CD8-positive, alpha-beta memory T cell (primary cell): ENCODE measurements at regions not wholly inside any gene's neighbourhood (a gene's known extent, or its start where the extent isn't known, plus 50 kb on each side); places are given as distances from the start of the nearest gene placed in this dataset.

ENCODE experiments used
- CTCF ChIA-PET: fragments of 350-600 bp; sonication (Branson Sonifier 250); formaldehyde crosslinking; loops from one replicate; lab custom pipeline; 2021; ENCODE audit warnings: antibody characterized with exemption; lab: Charles Lee
- POLR2A ChIA-PET: fragments of 350-600 bp; sonication (Branson Sonifier 250); formaldehyde crosslinking; loops from one replicate; lab custom pipeline; 2021; ENCODE audit warnings: antibody characterized with exemption; lab: Charles Lee
- DNase-seq, 5 donors: peaks; one replicate each; pipeline versions ENCODE4 v3.0.0 to v3.0.0-alpha.2; 2020 to 2022; ENCODE audit warnings: mixed read lengths in 1 of 5
- H3K27ac ChIP-seq: one replicate; pipeline ENCODE4 v1.7.0; 2013; ENCODE audit warnings: low read depth, mild to moderate bottlenecking, low read length, moderate library complexity
- H3K27me3 ChIP-seq: 2 replicates; pipeline ENCODE4 v1.7.0; 2013; ENCODE audit warnings: low read length, mild to moderate bottlenecking; ENCODE audit not compliant: insufficient read depth, poor library complexity, severe bottlenecking
- H3K36me3 ChIP-seq: 2 replicates; pipeline ENCODE4 v1.7.0; 2013; ENCODE audit warnings: mild to moderate bottlenecking, low read length, moderate library complexity; ENCODE audit not compliant: insufficient read depth
- H3K4me1 ChIP-seq: 2 replicates; pipeline ENCODE4 v1.7.0; 2013; ENCODE audit warnings: mild to moderate bottlenecking, low read length, moderate library complexity; ENCODE audit not compliant: insufficient read depth
- H3K4me3 ChIP-seq: 2 replicates; pipeline ENCODE4 v1.7.0; 2013; ENCODE audit warnings: mild to moderate bottlenecking, low read length
- H3K9me3 ChIP-seq: 2 replicates; pipeline ENCODE4 v1.7.0; 2013; ENCODE audit warnings: mild to moderate bottlenecking, low read length
- H3K27ac Mint-ChIP-seq, 8 donors: one replicate each; pipeline ENCODE4 v1.8.0; 2020 to 2021; ENCODE audit warnings: mixed read lengths in 8 of 8, mild to moderate bottlenecking in 6 of 8, inconsistent platforms in 3 of 8, moderate library complexity in 3 of 8
- H3K27me3 Mint-ChIP-seq, 2 donors: one replicate each; pipeline ENCODE4 v1.8.0; 2020 to 2021; ENCODE audit warnings: mixed read lengths in 2 of 2, mild to moderate bottlenecking in 1 of 2, moderate library complexity in 1 of 2
- H3K36me3 Mint-ChIP-seq, 3 donors: one replicate each; pipeline ENCODE4 v1.8.0; 2020 to 2021; ENCODE audit warnings: mixed read lengths in 3 of 3, inconsistent platforms in 1 of 3, mild to moderate bottlenecking in 1 of 3
- H3K4me1 Mint-ChIP-seq, 3 donors: one replicate each; pipeline ENCODE4 v1.8.0; 2020 to 2021; ENCODE audit warnings: mixed read lengths in 3 of 3, inconsistent platforms in 1 of 3, mild to moderate bottlenecking in 1 of 3
- H3K4me3 Mint-ChIP-seq, 7 donors: one replicate each; pipeline ENCODE4 v1.8.0; 2020 to 2021; ENCODE audit warnings: mixed read lengths in 7 of 7, mild to moderate bottlenecking in 6 of 7, moderate library complexity in 4 of 7, inconsistent platforms in 2 of 7
- H3K9me3 Mint-ChIP-seq, 5 donors: one replicate each; pipeline ENCODE4 v1.8.0; 2020 to 2022; ENCODE audit warnings: mixed read lengths in 5 of 5, mild to moderate bottlenecking in 3 of 5, moderate library complexity in 2 of 5, inconsistent platforms in 1 of 5

DNA sequence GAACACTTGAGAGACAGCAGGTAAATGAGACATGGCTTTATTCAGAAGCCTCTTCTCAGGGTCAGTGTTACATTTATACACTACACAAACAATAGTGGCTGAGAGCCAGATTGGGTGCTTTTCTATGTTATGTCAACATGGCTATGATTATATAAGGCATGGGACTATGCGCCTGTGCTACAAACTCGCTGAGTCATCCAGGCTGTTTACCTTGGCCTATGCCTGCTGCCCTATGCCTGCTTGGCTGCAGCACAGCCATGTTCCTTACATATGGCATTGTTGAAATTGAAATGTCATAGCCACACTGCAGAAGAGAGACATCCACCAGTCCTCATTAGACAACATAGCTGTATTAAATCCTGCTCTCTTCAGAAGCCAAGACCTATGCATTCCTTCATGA, 236.3 kb upstream of the NWD2 start:
- H3K4me1 Mint-ChIP-seq = no peaks in the 10 kb centered on the region
- Histone ChIP-seq H3K9me3 (no peaks in the 10 kb centered on the region), H3K4me1 (no peaks in the 10 kb centered on the region), H3K27me3 (no peaks in the 10 kb centered on the region), H3K36me3 (no peaks in the 10 kb centered on the region), H3K4me3 (no peak overlapping the region), H3K27ac (no peak overlapping the region)
- H3K4me3 Mint-ChIP-seq = no peak overlapping the region
- no peak for DNase-seq
- H3K36me3 Mint-ChIP-seq = no peaks in the 10 kb centered on the region
- H3K27ac Mint-ChIP-seq = no peak overlapping the region
- ChIA-PET CTCF (no interaction called here), POLR2A (no interaction called here)
- no peaks in the 10 kb centered on the region for H3K27me3 Mint-ChIP-seq
- peaks cover 0 to 19% (median 8%) of the 10 kb centered on the region in 5 donors for H3K9me3 Mint-ChIP-seq

DNA sequence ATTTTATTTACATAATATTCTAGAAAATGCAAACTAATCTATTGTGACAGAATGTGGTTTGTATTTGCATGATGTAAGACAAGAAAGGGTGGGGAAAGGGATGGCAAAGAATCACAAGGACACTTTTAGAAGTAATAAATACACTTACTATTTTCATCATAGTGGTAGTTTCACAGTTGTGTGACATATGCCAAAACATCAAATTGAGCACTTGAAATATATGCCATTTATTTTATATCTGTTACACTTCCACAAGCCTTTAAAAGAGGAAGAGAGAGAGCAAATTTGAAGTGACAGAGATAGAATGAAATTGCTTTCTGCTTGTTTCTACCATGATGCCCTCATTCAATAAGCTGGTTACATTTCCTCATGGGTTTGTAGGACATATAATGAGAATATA, 230.0 kb upstream of the NWD2 start:
- no peak overlapping the region for H3K27ac Mint-ChIP-seq
- DNase-seq = no peak
- H3K9me3 ChIP-seq = no peaks in the 10 kb centered on the region
- no peaks in the 10 kb centered on the region for H3K36me3 ChIP-seq
- no peaks in the 10 kb centered on the region for H3K36me3 Mint-ChIP-seq
- peaks cover 0 to 2% of the 10 kb centered on the region in 2 donors for H3K27me3 Mint-ChIP-seq
- no peaks in the 10 kb centered on the region for H3K4me1 ChIP-seq
- H3K4me3 ChIP-seq = no peak overlapping the region
- H3K27ac ChIP-seq = no peak overlapping the region
- ChIA-PET CTCF (no interaction called here), POLR2A (no interaction called here)
- no peak overlapping the region for H3K4me3 Mint-ChIP-seq
- no peaks in the 10 kb centered on the region for H3K4me1 Mint-ChIP-seq
- H3K9me3 Mint-ChIP-seq = peaks cover 0 to 13% (median 4%) of the 10 kb centered on the region in 5 donors
- H3K27me3 ChIP-seq = no peaks in the 10 kb centered on the region

GRCh38 chr4:37015391-37015790, 229.2 kb upstream of the NWD2 start:
- POLR2A ChIA-PET = no interaction called here
- H3K27ac Mint-ChIP-seq = no peak overlapping the region
- peaks cover 0 to 2% of the 10 kb centered on the region in 2 donors for H3K27me3 Mint-ChIP-seq

DNA sequence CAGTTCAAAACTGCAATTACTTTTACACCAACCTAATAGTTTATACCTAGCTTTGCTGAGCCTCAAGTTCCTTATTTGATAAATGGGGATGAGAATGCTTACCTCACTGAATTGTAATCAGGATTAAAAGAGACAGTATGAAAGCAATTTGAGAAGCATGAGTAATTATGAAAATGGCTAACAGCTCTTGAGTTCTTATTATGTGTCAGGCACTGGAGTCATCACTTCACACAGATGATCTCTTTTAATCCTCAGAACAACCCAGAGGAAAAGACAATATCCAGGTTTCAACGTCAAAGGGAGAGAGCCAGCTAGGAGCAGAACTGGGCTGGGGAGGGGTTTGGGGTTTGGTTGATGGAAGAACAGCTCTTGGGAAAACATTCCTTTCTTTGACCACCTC, 221.0 kb upstream of the NWD2 start:
- ChIA-PET POLR2A (no interaction called here), CTCF (no interaction called here)

More at GRCh38 chr4:37015391-37015790, 229.2 kb upstream of the NWD2 start:
- H3K36me3 Mint-ChIP-seq = no peaks in the 10 kb centered on the region
- CTCF ChIA-PET = no interaction called here
- Histone ChIP-seq H3K4me3 (no peak overlapping the region), H3K27ac (no peak overlapping the region), H3K4me1 (no peaks in the 10 kb centered on the region), H3K27me3 (no peaks in the 10 kb centered on the region), H3K9me3 (no peaks in the 10 kb centered on the region), H3K36me3 (no peaks in the 10 kb centered on the region)
- DNase-seq = no peak
- peaks cover 0 to 13% (median 4%) of the 10 kb centered on the region in 5 donors for H3K9me3 Mint-ChIP-seq
- H3K4me1 Mint-ChIP-seq = no peaks in the 10 kb centered on the region
- H3K4me3 Mint-ChIP-seq = no peak overlapping the region

GRCh38 chr4:37023996-37024395, 220.5 kb upstream of the NWD2 start:
- Histone ChIP-seq H3K27me3 (no peaks in the 10 kb centered on the region), H3K36me3 (no peaks in the 10 kb centered on the region), H3K27ac (no peak overlapping the region), H3K4me1 (no peaks in the 10 kb centered on the region), H3K4me3 (no peak overlapping the region), H3K9me3 (no peaks in the 10 kb centered on the region)
- no peaks in the 10 kb centered on the region for H3K27me3 Mint-ChIP-seq
- no peak overlapping the region for H3K27ac Mint-ChIP-seq
- DNase-seq = no peak
- peaks cover 0 to 18% (median 3%) of the 10 kb centered on the region in 5 donors for H3K9me3 Mint-ChIP-seq
- no peaks in the 10 kb centered on the region for H3K36me3 Mint-ChIP-seq
- H3K4me3 Mint-ChIP-seq = no peak overlapping the region
- H3K4me1 Mint-ChIP-seq = no peaks in the 10 kb centered on the region
- POLR2A ChIA-PET = no interaction called here
- CTCF ChIA-PET = no interaction called here

More for the DNA sequence above, 221.0 kb upstream of the NWD2 start:
- H3K27me3 Mint-ChIP-seq = no peaks in the 10 kb centered on the region
- no peaks in the 10 kb centered on the region for H3K4me1 Mint-ChIP-seq
- H3K9me3 Mint-ChIP-seq = peaks cover 0 to 18% (median 3%) of the 10 kb centered on the region in 5 donors
- Histone ChIP-seq H3K9me3 (no peaks in the 10 kb centered on the region), H3K4me1 (no peaks in the 10 kb centered on the region), H3K27ac (no peak overlapping the region), H3K36me3 (no peaks in the 10 kb centered on the region), H3K4me3 (no peak overlapping the region), H3K27me3 (no peaks in the 10 kb centered on the region)
- no peaks in the 10 kb centered on the region for H3K36me3 Mint-ChIP-seq
- H3K4me3 Mint-ChIP-seq = no peak overlapping the region
- DNase-seq = no peak
- H3K27ac Mint-ChIP-seq = no peak overlapping the region

DNA sequence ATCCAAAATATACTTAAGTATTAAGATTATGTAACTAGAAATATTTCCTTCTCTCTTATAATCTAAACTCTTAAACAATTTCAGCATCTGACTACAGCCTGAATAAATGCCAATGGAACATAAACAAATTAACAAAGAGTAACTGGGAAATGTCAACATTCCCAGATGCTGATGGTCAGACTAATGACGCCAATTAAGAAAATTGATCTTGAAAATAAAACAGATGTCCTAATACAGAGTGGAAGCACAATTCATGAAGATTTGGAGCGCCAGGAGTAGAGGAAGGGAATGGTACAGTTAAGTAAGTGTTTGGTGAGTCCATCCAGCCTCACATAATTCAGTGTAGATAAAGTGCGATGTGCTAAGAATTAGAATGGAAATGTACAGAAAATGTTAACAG, 203.7 kb upstream of the NWD2 start:
- Mint-ChIP-seq H3K36me3 (no peaks in the 10 kb centered on the region), H3K4me1 (no peaks in the 10 kb centered on the region), H3K27me3 (no peaks in the 10 kb centered on the region), H3K27ac (no peak overlapping the region), H3K9me3 (peaks cover 0 to 4% (median 0%) of the 10 kb centered on the region in 5 donors), H3K4me3 (no peak overlapping the region)
- Histone ChIP-seq H3K9me3 (no peaks in the 10 kb centered on the region), H3K27me3 (no peaks in the 10 kb centered on the region), H3K4me1 (no peaks in the 10 kb centered on the region), H3K4me3 (no peak overlapping the region), H3K27ac (no peak overlapping the region), H3K36me3 (no peaks in the 10 kb centered on the region)
- DNase-seq = no peak
- ChIA-PET CTCF (no interaction called here), POLR2A (no interaction called here)

GRCh38 chr4:37043342-37043741, 201.2 kb upstream of the NWD2 start:
- no peaks in the 10 kb centered on the region for H3K36me3 ChIP-seq
- no peaks in the 10 kb centered on the region for H3K36me3 Mint-ChIP-seq
- no peak overlapping the region for H3K27ac Mint-ChIP-seq
- H3K4me3 Mint-ChIP-seq = no peak overlapping the region
- POLR2A ChIA-PET = no interaction called here
- no peaks in the 10 kb centered on the region for H3K27me3 Mint-ChIP-seq
- H3K9me3 Mint-ChIP-seq = peaks cover 0 to 8% (median 0%) of the 10 kb centered on the region in 5 donors
- no peaks in the 10 kb centered on the region for H3K27me3 ChIP-seq
- H3K9me3 ChIP-seq = no peaks in the 10 kb centered on the region
- no peaks in the 10 kb centered on the region for H3K4me1 ChIP-seq
- DNase-seq = no peak
- CTCF ChIA-PET = no interaction called here
- H3K27ac ChIP-seq = no peak overlapping the region
- no peaks in the 10 kb centered on the region for H3K4me1 Mint-ChIP-seq
- H3K4me3 ChIP-seq = no peak overlapping the region

- H3K27me3 ChIP-seq = no peaks in the 10 kb centered on the region
- no peak overlapping the region for H3K4me3 Mint-ChIP-seq
- no peaks in the 10 kb centered on the region for H3K27me3 Mint-ChIP-seq
- no peak overlapping the region for H3K4me3 ChIP-seq
- no peaks in the 10 kb centered on the region for H3K9me3 ChIP-seq
- no peak for DNase-seq
- no peaks in the 10 kb centered on the region for H3K36me3 Mint-ChIP-seq
- no peaks in the 10 kb centered on the region for H3K4me1 ChIP-seq
- no peaks in the 10 kb centered on the region for H3K36me3 ChIP-seq
- H3K9me3 Mint-ChIP-seq = peaks cover 2 to 4% (median 2%) of the 10 kb centered on the region in 5 donors
- ChIA-PET CTCF (no interaction called here), POLR2A (no interaction called here)
- H3K27ac Mint-ChIP-seq = no peak overlapping the region
- H3K27ac ChIP-seq = no peak overlapping the region
- no peaks in the 10 kb centered on the region for H3K4me1 Mint-ChIP-seq
Measured at GRCh38 chr4:37051111-37051510, 193.4 kb upstream of the NWD2 start.

GRCh38 chr4:37051866-37052265, 192.7 kb upstream of the NWD2 start:
- no peaks in the 10 kb centered on the region for H3K9me3 ChIP-seq
- H3K36me3 ChIP-seq = no peaks in the 10 kb centered on the region
- no peaks in the 10 kb centered on the region for H3K27me3 ChIP-seq
- no peak overlapping the region for H3K4me3 Mint-ChIP-seq
- DNase-seq = no peak
- no peaks in the 10 kb centered on the region for H3K4me1 Mint-ChIP-seq
- no peak overlapping the region for H3K4me3 ChIP-seq
- CTCF ChIA-PET = no interaction called here
- H3K4me1 ChIP-seq = no peaks in the 10 kb centered on the region
- peaks cover 0 to 4% (median 2%) of the 10 kb centered on the region in 5 donors for H3K9me3 Mint-ChIP-seq
- no peak overlapping the region for H3K27ac Mint-ChIP-seq
- no peaks in the 10 kb centered on the region for H3K36me3 Mint-ChIP-seq
- no peaks in the 10 kb centered on the region for H3K27me3 Mint-ChIP-seq
- POLR2A ChIA-PET = no interaction called here
- H3K27ac ChIP-seq = no peak overlapping the region
